ENCODE measurements at regions not wholly inside any gene's neighbourhood (a gene's known extent, or its start where the extent isn't known, plus 50 kb on each side); places are given as distances from the start of the nearest gene placed in this dataset.
A peak's percentile ranks its signal among the peaks of the same experiment; 100 is the strongest.
"Not testable (repeated sequence)": the region's sequence is repeated elsewhere in the genome, so short reads cannot be mapped to it uniquely, and the experiment has no call there.

GRCh38 chr10:26932576-26932975 is 71.8 kb upstream of the ABI1 start:
- H3K36me3 Mint-ChIP-seq (ENCODE audit: low read depth), result no peaks in the 10 kb centered on the region
- ATAC-seq (no peak), DNase-seq (no peak)
- no peak overlapping the region for H3K4me3 Mint-ChIP-seq
- H3K4me1 Mint-ChIP-seq (ENCODE audit: low read depth), result no peaks in the 10 kb centered on the region
- peaks cover 2% of the 10 kb centered on the region for H3K27me3 Mint-ChIP-seq
- intact Hi-C loops (cut with micrococcal nuclease), result no loop called here
- H3K9me3 Mint-ChIP-seq, result no peaks in the 10 kb centered on the region
- CTCF ChIA-PET, result no interaction called here
- POLR2A ChIA-PET, result no interaction called here
- H3K27ac Mint-ChIP-seq, result no peak overlapping the region
- TF ChIP-seq, protein P1, sequence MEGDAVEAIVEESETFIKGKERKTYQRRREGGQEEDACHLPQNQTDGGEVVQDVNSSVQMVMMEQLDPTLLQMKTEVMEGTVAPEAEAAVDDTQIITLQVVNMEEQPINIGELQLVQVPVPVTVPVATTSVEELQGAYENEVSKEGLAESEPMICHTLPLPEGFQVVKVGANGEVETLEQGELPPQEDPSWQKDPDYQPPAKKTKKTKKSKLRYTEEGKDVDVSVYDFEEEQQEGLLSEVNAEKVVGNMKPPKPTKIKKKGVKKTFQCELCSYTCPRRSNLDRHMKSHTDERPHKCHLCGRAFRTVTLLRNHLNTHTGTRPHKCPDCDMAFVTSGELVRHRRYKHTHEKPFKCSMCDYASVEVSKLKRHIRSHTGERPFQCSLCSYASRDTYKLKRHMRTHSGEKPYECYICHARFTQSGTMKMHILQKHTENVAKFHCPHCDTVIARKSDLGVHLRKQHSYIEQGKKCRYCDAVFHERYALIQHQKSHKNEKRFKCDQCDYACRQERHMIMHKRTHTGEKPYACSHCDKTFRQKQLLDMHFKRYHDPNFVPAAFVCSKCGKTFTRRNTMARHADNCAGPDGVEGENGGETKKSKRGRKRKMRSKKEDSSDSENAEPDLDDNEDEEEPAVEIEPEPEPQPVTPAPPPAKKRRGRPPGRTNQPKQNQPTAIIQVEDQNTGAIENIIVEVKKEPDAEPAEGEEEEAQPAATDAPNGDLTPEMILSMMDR (IDR thresholded peaks at IDR 0.05), result no peak

- DNase-seq (peak; percentile 53), ATAC-seq (peak; percentile 79)
- ChIA-PET POLR2A (no interaction called here), CTCF (interaction anchor here (1.4 kb wide), 1 partner anchor 10 kb away, joined by 3 read pairs; no protein-coding TSS in a partner anchor)
- Mint-ChIP-seq H3K4me1 (ENCODE audit: low read depth) (no peaks in the 10 kb centered on the region), H3K9me3 (no peaks in the 10 kb centered on the region), H3K27ac (no peak overlapping the region), H3K36me3 (ENCODE audit: low read depth) (no peaks in the 10 kb centered on the region), H3K27me3 (peaks cover 2% of the 10 kb centered on the region), H3K4me3 (no peak overlapping the region)
- intact Hi-C loops (cut with micrococcal nuclease), result no loop called here
- TF ChIP-seq, protein P1 (IDR thresholded peaks at IDR 0.05), result no peak
These were observed 70.5 kb upstream of the ABI1 start for GRCh38 chr10:26931223-26931622.

GRCh38 chr10:26922824-26923223 is 62.1 kb upstream of the ABI1 start:
- intact Hi-C loops (cut with micrococcal nuclease); H3K9me3 Mint-ChIP-seq; CTCF ChIA-PET; ATAC-seq; H3K4me1 Mint-ChIP-seq (ENCODE audit: low read depth); H3K4me3 Mint-ChIP-seq; POLR2A ChIA-PET; H3K27me3 Mint-ChIP-seq; H3K36me3 Mint-ChIP-seq (ENCODE audit: low read depth); H3K27ac Mint-ChIP-seq; DNase-seq: not testable (repeated sequence)

- intact Hi-C loops (cut with micrococcal nuclease); DNase-seq; H3K36me3 Mint-ChIP-seq (ENCODE audit: low read depth); H3K4me1 Mint-ChIP-seq (ENCODE audit: low read depth); ATAC-seq; H3K27ac Mint-ChIP-seq; H3K27me3 Mint-ChIP-seq; CTCF ChIA-PET; H3K4me3 Mint-ChIP-seq; POLR2A ChIA-PET; H3K9me3 Mint-ChIP-seq: not testable (repeated sequence)
These were observed 58.5 kb upstream of the ABI1 start for GRCh38 chr10:26919156-26919860.

DNA sequence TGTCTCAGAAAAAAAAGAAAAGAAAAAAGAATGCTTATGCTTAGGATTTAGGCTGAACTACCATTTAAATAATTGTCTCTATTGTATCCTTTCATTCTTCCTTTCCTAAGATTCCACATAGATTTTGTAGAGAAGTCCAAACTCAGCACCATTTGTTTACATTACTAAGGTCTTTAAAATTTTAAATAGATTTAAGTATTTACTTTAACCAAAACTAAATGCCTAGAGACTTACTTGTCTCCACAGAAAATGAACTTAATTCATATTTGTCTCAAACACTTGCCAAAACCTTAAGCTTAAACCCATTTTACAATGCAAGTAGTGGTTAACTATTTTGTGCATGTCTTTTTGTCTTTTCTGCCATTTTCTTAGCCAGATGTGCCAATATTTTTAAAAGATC is 54.1 kb upstream of the ABI1 start:
- no peak overlapping the region for H3K4me3 Mint-ChIP-seq
- H3K9me3 Mint-ChIP-seq, result no peaks in the 10 kb centered on the region
- H3K27ac Mint-ChIP-seq, result no peak overlapping the region
- no peaks in the 10 kb centered on the region for H3K4me1 Mint-ChIP-seq (ENCODE audit: low read depth)
- TF ChIP-seq, protein P1 (IDR thresholded peaks at IDR 0.05), result no peak
- H3K27me3 Mint-ChIP-seq, result no peaks in the 10 kb centered on the region
- ChIA-PET CTCF (no interaction called here), POLR2A (no interaction called here)
- ATAC-seq, result no peak
- DNase-seq, result no peak
- intact Hi-C loops (cut with micrococcal nuclease), result no loop called here
- no peaks in the 10 kb centered on the region for H3K36me3 Mint-ChIP-seq (ENCODE audit: low read depth)

DNA sequence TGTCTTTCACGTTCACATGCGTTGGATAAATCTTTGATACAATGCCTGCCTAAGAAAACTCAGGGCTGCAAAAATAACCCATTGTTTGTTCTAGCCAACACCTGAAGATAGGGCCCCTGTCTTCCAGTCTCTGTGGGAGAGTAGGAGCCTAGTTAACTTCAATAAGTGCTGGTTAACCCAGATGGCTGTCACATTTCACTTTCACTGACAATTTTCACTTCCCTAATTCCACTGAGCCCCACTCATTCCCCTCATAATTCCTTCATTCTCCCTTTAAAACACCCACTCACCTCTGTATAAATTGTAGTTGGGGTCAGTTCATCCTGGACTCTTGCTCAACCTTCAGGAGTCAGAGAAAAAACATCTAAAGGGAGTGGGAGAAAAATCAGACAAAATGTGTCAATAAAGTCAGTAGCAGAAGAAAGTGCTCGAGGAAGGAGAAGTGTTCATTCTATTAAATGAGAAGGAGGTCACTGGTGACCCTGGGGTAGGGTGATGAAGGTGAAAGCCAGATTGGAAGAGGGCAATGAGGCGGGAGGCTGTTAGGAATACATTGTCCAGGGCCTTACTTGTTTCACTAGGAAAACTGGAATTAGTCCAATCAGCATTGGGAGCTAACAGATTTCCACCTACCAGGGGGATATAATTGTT is 51.2 kb upstream of the ABI1 start:
- H3K4me3 Mint-ChIP-seq, result no peak overlapping the region
- no peaks in the 10 kb centered on the region for H3K27me3 Mint-ChIP-seq
- ChIA-PET CTCF (no interaction called here), POLR2A (no interaction called here)
- TF ChIP-seq, protein P1 (IDR thresholded peaks at IDR 0.05), result no peak
- no peak for DNase-seq
- no peak for ATAC-seq
- no peaks in the 10 kb centered on the region for H3K36me3 Mint-ChIP-seq (ENCODE audit: low read depth)
- no peak overlapping the region for H3K27ac Mint-ChIP-seq
- no peaks in the 10 kb centered on the region for H3K9me3 Mint-ChIP-seq
- intact Hi-C loops (cut with micrococcal nuclease), result no loop called here
- no peaks in the 10 kb centered on the region for H3K4me1 Mint-ChIP-seq (ENCODE audit: low read depth)
